AG10803 (cell line): ENCODE measurements at regions not wholly inside any gene's neighbourhood (a gene's known extent, or its start where the extent isn't known, plus 50 kb on each side); places are given as distances from the start of the nearest gene placed in this dataset.

Experiments used
- DNase-seq: peaks from one replicate; pipeline ENCODE4 v3.0.0; 2010; ENCODE audit warnings: low read depth
- H3K4me3 ChIP-seq: 2 replicates; pipeline ENCODE4 v1.5.1; 2011; ENCODE audit warnings: mild to moderate bottlenecking, low read length, control low read depth
- CTCF ChIP-seq: conservative IDR thresholded peaks from 2 replicates; pipeline ENCODE4 v1.5.1; 2011; ENCODE audit warnings: mild to moderate bottlenecking, low read length, control low read depth, inconsistent platforms

- DNase-seq, result no peak
- no peak for TF ChIP-seq CTCF
- no peak overlapping the region for H3K4me3 ChIP-seq
Measured at GRCh38 chr9:18255747-18256146, 218.2 kb upstream of the ADAMTSL1 start.

GRCh38 chr9:18256568-18256967 lies 217.4 kb upstream of the ADAMTSL1 start:
- no peak for TF ChIP-seq CTCF
- peak; percentile 71 for DNase-seq
- no peak overlapping the region for H3K4me3 ChIP-seq

- no peak for TF ChIP-seq CTCF
- peak; percentile 80 for DNase-seq
- H3K4me3 ChIP-seq, result no peak overlapping the region
Measured at GRCh38 chr9:18260521-18260920, 213.4 kb upstream of the ADAMTSL1 start.

GRCh38 chr9:18261181-18261580 lies 212.8 kb upstream of the ADAMTSL1 start:
- peak; percentile 33 for DNase-seq
- no peak overlapping the region for H3K4me3 ChIP-seq
- TF ChIP-seq CTCF, result no peak

DNA sequence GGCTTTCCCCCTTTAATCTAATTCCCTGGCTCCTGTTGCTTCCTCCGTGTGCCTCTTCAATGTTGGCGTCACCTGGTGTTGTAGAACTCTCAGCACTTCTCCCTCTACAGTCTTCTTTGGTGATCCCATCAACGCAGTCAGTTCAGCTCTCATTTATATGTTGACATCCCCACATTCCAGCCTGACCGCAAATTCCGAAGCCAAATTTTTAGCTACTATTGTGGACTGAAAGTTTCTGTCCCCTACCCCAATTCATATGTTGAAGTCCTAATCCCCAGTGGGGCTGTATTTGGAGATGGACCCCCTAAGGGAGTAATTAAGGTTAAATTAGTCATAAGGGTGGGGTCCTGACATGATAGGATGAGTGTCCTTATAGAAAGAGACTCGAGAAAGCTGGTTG lies 210.6 kb upstream of the ADAMTSL1 start:
- H3K4me3 ChIP-seq, result no peak overlapping the region
- no peak for DNase-seq
- TF ChIP-seq CTCF, result no peak

- DNase-seq, result peak; percentile 82
- TF ChIP-seq CTCF, result no peak
- H3K4me3 ChIP-seq, result no peak overlapping the region
Measured at GRCh38 chr9:18268381-18268780, 205.6 kb upstream of the ADAMTSL1 start.

- no peak for DNase-seq
- no peak overlapping the region for H3K4me3 ChIP-seq
- no peak for TF ChIP-seq CTCF
Measured at GRCh38 chr9:18269561-18269960, 204.4 kb upstream of the ADAMTSL1 start.
